ENCODE measurements at regions not wholly inside any gene's neighbourhood (a gene's known extent, or its start where the extent isn't known, plus 50 kb on each side); places are given as distances from the start of the nearest gene placed in this dataset.
A peak's percentile ranks its signal among the peaks of the same experiment; 100 is the strongest.

GRCh38 chr1:186620566-186621350, 59.5 kb downstream of the PTGS2 start:
- DNase-seq (ENCODE audit: low read depth, low spot score), result no peak

- DNase-seq (ENCODE audit: low read depth, low spot score), result no peak
Observed at GRCh38 chr1:186618401-186619170, 61.6 kb downstream of the PTGS2 start.

GRCh38 chr1:186617926-186618325, 62.3 kb downstream of the PTGS2 start:
- DNase-seq (ENCODE audit: low read depth, low spot score), result no peak

- no peak for DNase-seq (ENCODE audit: low read depth, low spot score)
Observed at GRCh38 chr1:186616511-186616910, 63.7 kb downstream of the PTGS2 start.

- DNase-seq (ENCODE audit: low read depth, low spot score), result no peak
Observed at GRCh38 chr1:186615332-186615731, 64.9 kb downstream of the PTGS2 start.

GRCh38 chr1:186611156-186611555, 69.1 kb downstream of the PTGS2 start:
- no peak for DNase-seq (ENCODE audit: low read depth, low spot score)

- no peak for DNase-seq (ENCODE audit: low read depth, low spot score)
Observed at GRCh38 chr1:186609183-186609582, 71.0 kb downstream of the PTGS2 start.

- DNase-seq (ENCODE audit: low read depth, low spot score), result peak; percentile 40
Observed at GRCh38 chr1:186605762-186606350, 74.4 kb downstream of the PTGS2 start.

GRCh38 chr1:186595969-186596368, 84.3 kb downstream of the PTGS2 start:
- no peak for DNase-seq (ENCODE audit: low read depth, low spot score)

- DNase-seq (ENCODE audit: low read depth, low spot score), result no peak
Observed at GRCh38 chr1:186578325-186579016, 101.8 kb downstream of the PTGS2 start.

GRCh38 chr1:186577633-186578032, 102.6 kb downstream of the PTGS2 start:
- DNase-seq (ENCODE audit: low read depth, low spot score), result no peak

- no peak for DNase-seq (ENCODE audit: low read depth, low spot score)
Observed at GRCh38 chr1:186577216-186577615, 103.0 kb downstream of the PTGS2 start.

- DNase-seq (ENCODE audit: low read depth, low spot score), result peak; percentile 17
Observed at GRCh38 chr1:186575348-186575747, 104.9 kb downstream of the PTGS2 start.

GRCh38 chr1:186574926-186575325, 105.3 kb downstream of the PTGS2 start:
- no peak for DNase-seq (ENCODE audit: low read depth, low spot score)

- DNase-seq (ENCODE audit: low read depth, low spot score), result no peak
Observed at GRCh38 chr1:186572509-186572908, 107.7 kb downstream of the PTGS2 start.

GRCh38 chr1:186571771-186572170, 108.5 kb downstream of the PTGS2 start:
- DNase-seq (ENCODE audit: low read depth, low spot score), result no peak

- no peak for DNase-seq (ENCODE audit: low read depth, low spot score)
Observed at GRCh38 chr1:186569856-186570255, 108.9 kb upstream of the PDC start.

GRCh38 chr1:186568221-186568620, 107.3 kb upstream of the PDC start:
- no peak for DNase-seq (ENCODE audit: low read depth, low spot score)

GRCh38 chr1:186566140-186566855, 105.4 kb upstream of the PDC start:
- no peak for DNase-seq (ENCODE audit: low read depth, low spot score)

- no peak for DNase-seq (ENCODE audit: low read depth, low spot score)
Observed at GRCh38 chr1:186564582-186564981, 103.7 kb upstream of the PDC start.

- DNase-seq (ENCODE audit: low read depth, low spot score), result no peak
Observed at GRCh38 chr1:186559601-186560116, 98.7 kb upstream of the PDC start.
